GM20431 (cell line): ENCODE measurements at regions not wholly inside any gene's neighbourhood (a gene's known extent, or its start where the extent isn't known, plus 50 kb on each side); places are given as distances from the start of the nearest gene placed in this dataset.

Experiments used
- in situ Hi-C: fragments of 300-500 bp; cut with MseI, MboI; formaldehyde crosslinking; loops from one replicate; pipeline ENCODE4 v1.15.0; 2020; ENCODE audit warnings: low sequenced_read_pairs; ENCODE audit not compliant: unreplicated experiment

DNA sequence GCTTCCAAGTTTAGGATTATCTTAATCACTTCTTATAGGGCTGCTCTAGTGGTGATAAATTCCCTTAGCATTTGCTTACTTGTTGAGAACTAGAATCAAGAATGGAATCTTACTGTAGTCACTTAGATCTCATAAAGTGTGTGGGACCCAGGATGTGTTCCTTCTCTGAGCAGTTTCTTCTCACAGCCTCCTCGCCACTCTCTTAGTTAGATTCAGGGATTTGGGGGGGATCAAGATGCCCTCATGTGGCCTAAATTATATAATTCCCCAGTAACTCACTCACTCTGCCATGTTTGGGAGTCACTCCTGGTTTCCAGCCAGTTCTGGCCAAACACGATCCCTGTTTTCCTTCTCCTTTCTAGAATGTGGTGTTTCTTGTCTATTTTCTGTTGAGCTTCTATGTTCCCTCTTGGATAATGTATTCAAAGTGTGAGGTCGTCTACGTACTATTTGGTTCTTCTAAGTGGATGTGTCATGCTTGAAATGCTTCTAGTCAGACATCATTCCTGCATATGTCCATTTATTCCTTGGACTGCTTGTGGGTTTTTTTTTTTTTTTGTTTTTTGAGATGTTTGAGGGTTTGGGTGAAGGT, 414.9 kb upstream of the SYT4 start:
- in situ Hi-C loops: no loop called here

GRCh38 chr18:43702399-43702798, 425.1 kb upstream of the SYT4 start:
- in situ Hi-C loops: no loop called here

- in situ Hi-C loops: no loop called here
Measured at GRCh38 chr18:43703050-43703449, 425.8 kb upstream of the SYT4 start.

- in situ Hi-C loops: no loop called here
Measured at GRCh38 chr18:43705850-43706249, 428.6 kb upstream of the SYT4 start.

- in situ Hi-C loops: no loop called here
Measured at GRCh38 chr18:43710135-43710534, 432.8 kb upstream of the SYT4 start.

GRCh38 chr18:43714343-43715010, 437.2 kb upstream of the SYT4 start:
- in situ Hi-C loops: no loop called here

GRCh38 chr18:43719267-43719795, 442.0 kb upstream of the SYT4 start:
- in situ Hi-C loops: no loop called here

DNA sequence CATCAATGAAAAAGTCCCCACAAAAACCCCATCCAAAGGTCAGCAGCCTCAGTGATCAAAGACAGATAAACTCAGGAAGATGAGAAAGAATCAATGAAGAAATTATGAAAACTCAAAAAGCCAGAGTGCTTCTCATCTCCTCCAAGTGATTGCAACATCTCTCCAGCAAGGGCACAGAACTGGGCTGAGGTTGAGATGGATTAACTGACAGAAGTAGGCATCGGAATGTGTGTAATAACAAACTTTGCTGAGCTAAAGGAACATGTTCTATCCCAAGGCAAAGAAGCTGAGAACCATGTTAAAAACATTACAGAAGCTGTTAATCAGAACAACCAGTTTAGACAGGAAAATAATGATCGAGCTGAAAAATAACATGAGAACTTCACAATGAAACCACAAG, 442.8 kb upstream of the SYT4 start:
- in situ Hi-C loops: no loop called here

- in situ Hi-C loops: no loop called here
Measured at GRCh38 chr18:43735570-43735969, 458.3 kb upstream of the SYT4 start.

GRCh38 chr18:43744960-43745745, 467.9 kb upstream of the SYT4 start:
- in situ Hi-C loops: no loop called here

DNA sequence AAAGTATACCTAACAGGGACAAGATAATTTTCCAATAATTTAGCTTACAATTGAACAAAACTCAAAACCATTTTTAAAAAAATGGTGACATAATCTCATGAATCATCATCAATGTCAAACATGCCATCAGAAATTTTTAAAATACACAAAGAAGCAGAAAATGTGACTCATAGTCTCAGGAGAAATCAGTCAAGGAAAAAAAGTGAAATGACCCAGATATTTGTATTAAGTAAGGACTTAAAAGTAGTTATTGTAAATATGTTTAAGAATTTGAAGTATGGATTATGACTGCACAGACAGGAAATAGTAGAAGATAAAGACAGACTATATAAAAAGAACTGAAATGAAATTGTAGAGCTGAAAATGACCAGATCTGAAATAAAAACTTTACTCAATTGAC, 473.9 kb upstream of the SYT4 start:
- in situ Hi-C loops: no loop called here

DNA sequence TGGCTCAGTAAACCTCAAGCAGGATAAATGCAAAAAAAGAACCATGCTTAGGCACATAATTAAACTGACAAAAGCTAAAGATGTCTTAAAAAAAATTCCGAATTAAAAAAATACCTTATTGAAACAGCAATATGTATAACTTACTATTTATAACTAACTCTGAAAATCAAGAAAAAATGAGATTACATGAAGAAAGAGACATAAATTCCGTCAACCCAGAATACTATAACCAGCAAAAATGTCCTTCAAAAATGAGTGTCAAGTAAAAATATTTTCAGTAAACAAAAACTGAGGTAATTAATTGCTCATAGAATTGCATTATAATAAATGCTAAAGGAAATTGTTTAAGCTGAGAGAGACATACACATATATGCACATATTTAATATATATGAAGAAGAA, 474.5 kb upstream of the SYT4 start:
- in situ Hi-C loops: no loop called here

DNA sequence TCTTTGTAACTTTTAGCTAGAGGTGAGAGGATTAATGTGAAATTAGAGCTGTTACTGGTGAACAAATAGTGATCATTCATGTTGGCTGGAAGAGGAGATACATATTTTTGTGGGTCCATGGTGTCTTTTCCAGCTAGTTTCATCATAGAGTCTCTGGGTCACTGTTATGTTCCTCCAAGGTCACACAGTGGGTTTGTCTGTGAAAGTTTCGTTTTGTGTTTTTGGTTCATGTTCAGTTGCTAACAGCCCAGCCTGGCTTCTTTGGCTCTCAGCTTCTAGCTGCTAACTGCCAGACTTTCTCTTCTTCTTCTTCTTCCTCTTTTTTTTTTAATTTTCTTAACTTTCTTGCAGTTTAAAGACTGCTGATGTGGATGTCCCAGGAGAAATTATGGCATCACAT, 480.0 kb upstream of the SYT4 start:
- in situ Hi-C loops: no loop called here

- in situ Hi-C loops: no loop called here
Measured at GRCh38 chr18:43758734-43759133, 481.4 kb upstream of the SYT4 start.

GRCh38 chr18:43760010-43760409, 482.7 kb upstream of the SYT4 start:
- in situ Hi-C loops: no loop called here

- in situ Hi-C loops: no loop called here
Measured at GRCh38 chr18:43772907-43773306, 495.6 kb upstream of the SYT4 start.

GRCh38 chr18:43774497-43774896, 497.2 kb upstream of the SYT4 start:
- in situ Hi-C loops: no loop called here

- in situ Hi-C loops: no loop called here
Measured at GRCh38 chr18:43775591-43775990, 498.3 kb upstream of the SYT4 start.

- in situ Hi-C loops: no loop called here
Measured at GRCh38 chr18:43776997-43777396, 499.7 kb upstream of the SYT4 start.

- in situ Hi-C loops: no loop called here
Measured at GRCh38 chr18:43777636-43778304, 500.5 kb upstream of the SYT4 start.
